ENCODE measurements at regions not wholly inside any gene's neighbourhood (a gene's known extent, or its start where the extent isn't known, plus 50 kb on each side); places are given as distances from the start of the nearest gene placed in this dataset.

DNA sequence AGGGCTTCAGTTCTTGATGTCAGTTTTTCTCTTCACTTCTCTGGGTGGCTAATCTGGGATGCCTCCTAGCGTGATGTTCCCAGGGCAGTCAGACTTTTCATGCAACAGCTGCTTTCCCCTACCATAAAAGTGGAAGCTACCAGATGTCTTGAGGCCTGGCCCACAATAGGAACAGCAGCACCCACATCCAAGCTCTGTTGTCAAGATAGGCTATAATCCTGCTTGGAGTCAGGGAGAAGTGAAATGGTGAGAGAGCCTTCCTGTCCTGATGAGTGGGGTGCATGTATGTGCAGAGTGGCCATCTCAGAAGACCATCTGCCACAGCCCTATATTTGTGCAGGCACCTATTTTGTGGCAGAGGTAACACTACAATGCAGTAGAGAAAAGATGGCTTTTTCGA is 108.0 kb downstream of the HTR5A start:
- no peaks in the 10 kb centered on the region for H3K36me3 ChIP-seq (ENCODE audit: control insufficient read depth, insufficient read depth, low read length)
- no peaks in the 10 kb centered on the region; the same call in none of the 2 replicates for H3K27me3 ChIP-seq (replicated peaks; ENCODE audit: control insufficient read depth, insufficient read depth, low read length)
- H3K4me3 ChIP-seq (replicated peaks; ENCODE audit: low read depth, low read length) = no peak overlapping the region
- DNase-seq (ENCODE audit: extremely low read depth, insufficient read length) = no peak
- TF ChIP-seq, protein P1, sequence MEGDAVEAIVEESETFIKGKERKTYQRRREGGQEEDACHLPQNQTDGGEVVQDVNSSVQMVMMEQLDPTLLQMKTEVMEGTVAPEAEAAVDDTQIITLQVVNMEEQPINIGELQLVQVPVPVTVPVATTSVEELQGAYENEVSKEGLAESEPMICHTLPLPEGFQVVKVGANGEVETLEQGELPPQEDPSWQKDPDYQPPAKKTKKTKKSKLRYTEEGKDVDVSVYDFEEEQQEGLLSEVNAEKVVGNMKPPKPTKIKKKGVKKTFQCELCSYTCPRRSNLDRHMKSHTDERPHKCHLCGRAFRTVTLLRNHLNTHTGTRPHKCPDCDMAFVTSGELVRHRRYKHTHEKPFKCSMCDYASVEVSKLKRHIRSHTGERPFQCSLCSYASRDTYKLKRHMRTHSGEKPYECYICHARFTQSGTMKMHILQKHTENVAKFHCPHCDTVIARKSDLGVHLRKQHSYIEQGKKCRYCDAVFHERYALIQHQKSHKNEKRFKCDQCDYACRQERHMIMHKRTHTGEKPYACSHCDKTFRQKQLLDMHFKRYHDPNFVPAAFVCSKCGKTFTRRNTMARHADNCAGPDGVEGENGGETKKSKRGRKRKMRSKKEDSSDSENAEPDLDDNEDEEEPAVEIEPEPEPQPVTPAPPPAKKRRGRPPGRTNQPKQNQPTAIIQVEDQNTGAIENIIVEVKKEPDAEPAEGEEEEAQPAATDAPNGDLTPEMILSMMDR (IDR thresholded peaks at IDR 0.05; ENCODE audit: insufficient read depth, low read length, poor library complexity, severe bottlenecking) = no peak

DNA sequence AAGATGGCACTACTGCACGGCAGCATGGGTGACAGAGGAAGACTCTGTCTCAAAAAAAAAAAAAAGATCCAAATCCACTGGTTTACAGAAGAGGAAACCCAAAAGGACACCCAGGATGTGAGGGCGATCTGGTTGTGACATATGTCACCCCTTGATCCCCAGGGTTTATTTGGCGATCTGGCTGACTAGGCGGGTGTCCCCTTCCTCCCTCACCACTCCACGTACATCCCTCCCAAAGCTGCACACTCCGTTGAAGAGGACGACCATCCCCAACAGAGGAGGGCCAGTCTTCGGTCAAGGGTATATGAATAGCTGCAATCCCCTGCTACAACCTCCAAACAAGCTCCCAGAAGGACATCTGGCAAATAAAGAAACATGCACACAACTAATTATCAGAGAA is 111.6 kb downstream of the HTR5A start:
- TF ChIP-seq, protein P1 (IDR thresholded peaks at IDR 0.05; ENCODE audit: insufficient read depth, low read length, poor library complexity, severe bottlenecking) = no peak

DNA sequence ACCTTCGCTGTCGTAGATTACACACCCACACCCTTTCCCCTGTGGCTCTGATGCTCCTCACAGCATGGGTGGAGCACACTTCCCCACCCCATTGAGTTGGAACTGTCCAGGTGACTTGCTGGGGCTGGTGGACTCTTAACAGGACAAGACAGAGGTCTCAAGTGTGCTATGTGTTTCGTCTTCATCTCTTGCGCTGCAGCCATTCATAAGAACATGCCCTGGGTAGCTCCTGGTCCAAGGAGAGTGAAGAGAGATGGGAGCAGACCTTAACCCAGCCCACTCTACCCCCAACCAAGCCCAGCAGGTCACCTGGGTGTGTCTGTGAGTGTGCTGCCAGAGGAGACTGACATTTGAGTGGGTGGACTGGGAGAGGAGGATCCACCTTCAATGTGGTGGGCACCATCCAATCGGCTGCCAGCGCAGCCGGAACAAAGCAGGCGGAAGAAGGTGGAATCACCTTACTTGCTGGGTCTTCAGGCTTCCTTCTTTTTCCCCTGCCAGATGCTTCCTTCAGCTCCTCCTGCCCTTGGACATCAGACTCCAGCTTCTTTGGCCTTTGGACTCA is 112.4 kb downstream of the HTR5A start:
- Histone ChIP-seq H3K36me3 (ENCODE audit: control insufficient read depth, insufficient read depth, low read length) (no peaks in the 10 kb centered on the region), H3K4me3 (replicated peaks; ENCODE audit: low read depth, low read length) (no peak overlapping the region), H3K27me3 (replicated peaks; ENCODE audit: control insufficient read depth, insufficient read depth, low read length) (no peaks in the 10 kb centered on the region; the same call in 1 of the 2 replicates)
- no peak for DNase-seq (ENCODE audit: extremely low read depth, insufficient read length)
- TF ChIP-seq, protein P1 (IDR thresholded peaks at IDR 0.05; ENCODE audit: insufficient read depth, low read length, poor library complexity, severe bottlenecking) = no peak

More for the DNA sequence above, 111.6 kb downstream of the HTR5A start:
- Histone ChIP-seq H3K4me3 (replicated peaks; ENCODE audit: low read depth, low read length) (no peak overlapping the region), H3K36me3 (ENCODE audit: control insufficient read depth, insufficient read depth, low read length) (no peaks in the 10 kb centered on the region), H3K27me3 (replicated peaks; ENCODE audit: control insufficient read depth, insufficient read depth, low read length) (no peaks in the 10 kb centered on the region; the same call in 1 of the 2 replicates)
- DNase-seq (ENCODE audit: extremely low read depth, insufficient read length) = no peak

DNA sequence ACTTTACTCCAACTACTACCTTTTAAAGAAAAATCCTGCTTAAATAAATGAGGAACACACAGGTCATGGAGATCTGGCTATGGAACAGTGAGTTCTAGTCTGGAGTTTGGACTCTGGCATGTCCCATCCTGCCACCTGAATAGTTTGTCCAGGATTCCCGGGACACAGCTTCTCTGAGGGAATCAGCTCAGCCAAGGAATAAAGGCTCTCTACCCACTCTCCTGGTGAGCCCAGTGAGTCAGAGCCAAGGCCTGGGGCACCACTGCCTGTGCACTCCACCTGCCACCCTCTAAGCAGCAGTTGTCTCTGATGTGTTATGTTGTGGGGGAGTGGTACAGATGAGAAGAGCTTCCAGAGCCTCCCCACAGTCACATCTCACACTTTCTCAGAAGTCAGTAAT is 113.5 kb downstream of the HTR5A start:
- Histone ChIP-seq H3K27me3 (replicated peaks; ENCODE audit: control insufficient read depth, insufficient read depth, low read length) (no peaks in the 10 kb centered on the region; the same call in 1 of the 2 replicates), H3K4me3 (replicated peaks; ENCODE audit: low read depth, low read length) (no peak overlapping the region), H3K36me3 (ENCODE audit: control insufficient read depth, insufficient read depth, low read length) (no peaks in the 10 kb centered on the region)
- DNase-seq (ENCODE audit: extremely low read depth, insufficient read length) = no peak
- TF ChIP-seq, protein P1 (IDR thresholded peaks at IDR 0.05; ENCODE audit: insufficient read depth, low read length, poor library complexity, severe bottlenecking) = no peak

DNA sequence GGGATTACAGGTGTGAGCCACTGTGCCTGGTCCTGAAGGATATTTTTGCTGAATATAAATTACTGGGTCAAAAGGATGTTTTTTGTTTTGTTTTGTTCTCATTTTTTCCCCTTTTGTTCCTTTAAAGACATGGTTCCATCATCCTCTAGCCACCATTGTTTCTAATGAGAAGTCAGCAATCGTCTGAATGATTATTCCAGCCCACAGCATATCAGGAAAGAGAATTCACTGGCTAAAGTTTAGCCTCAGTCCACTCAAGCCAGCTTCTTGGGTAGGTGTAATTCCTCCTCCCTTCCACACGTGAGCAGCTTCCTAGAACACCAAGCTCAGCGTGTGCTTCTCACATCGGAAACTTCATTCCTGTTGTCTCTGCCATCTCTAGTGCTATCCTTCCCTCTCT is 112.8 kb upstream of the INSIG1 start:
- Histone ChIP-seq H3K36me3 (ENCODE audit: control insufficient read depth, insufficient read depth, low read length) (no peaks in the 10 kb centered on the region), H3K27me3 (replicated peaks; ENCODE audit: control insufficient read depth, insufficient read depth, low read length) (no peaks in the 10 kb centered on the region; the same call in 1 of the 2 replicates), H3K4me3 (replicated peaks; ENCODE audit: low read depth, low read length) (no peak overlapping the region)
- TF ChIP-seq, protein P1 (IDR thresholded peaks at IDR 0.05; ENCODE audit: insufficient read depth, low read length, poor library complexity, severe bottlenecking) = no peak
- DNase-seq (ENCODE audit: extremely low read depth, insufficient read length) = no peak

Data from GM06990 (cell line).